HCT116 (cell line): ENCODE measurements at regions not wholly inside any gene's neighbourhood (a gene's known extent, or its start where the extent isn't known, plus 50 kb on each side); places are given as distances from the start of the nearest gene placed in this dataset.

ENCODE experiments used
- ATAC-seq: fragments of 200-7000 bp; cut with Tn5 transposase; 2 replicates; pipeline ENCODE4 v1.9.1; 2020; ENCODE audit warnings: mild to moderate bottlenecking, moderate library complexity
- BruUV-seq: library from RNA; stranded (reverse); fragments of 400-500 nt; replicated peaks from 2 replicates; lab custom pipeline; 2021; lab: Mats Ljungman, UMichigan
- CTCF ChIA-PET: fragments of 300-600 bp; sonication (Branson Sonifier 250); formaldehyde crosslinking; loops from one replicate; lab custom pipeline; 2021; ENCODE audit warnings: antibody characterized with exemption; lab: Charles Lee
- POLR2A ChIA-PET: fragments of 300-600, 350-600 bp; sonication (Branson Sonifier 250); formaldehyde crosslinking; loops from one replicate; lab custom pipeline; 2021; ENCODE audit warnings: antibody characterized with exemption; lab: Charles Lee
- RAD21 ChIA-PET, 2 experiments: fragments of 300-600 bp; sonication (Branson Sonifier 250); formaldehyde crosslinking; loops; one replicate each; lab custom pipeline; 2023; ENCODE audit warnings: low total read pairs in 2 of 2; ENCODE audit not compliant: uncharacterized antibody in 2 of 2, unreplicated experiment in 2 of 2, low non-redundant PET in 1 of 2; lab: Charles Lee
- DNase-seq: peaks from one replicate; pipeline ENCODE4 v3.0.0-alpha.2; 2010; ENCODE audit warnings: low read depth, low spot score
- H2AFZ ChIP-seq: fragments of 200-600 bp; shearing (Covaris generic), sonication (generic); 2 replicates; pipeline ENCODE4 v1.6.1; 2017; ENCODE audit warnings: low read depth, mixed run types, mixed read lengths, antibody characterized with exemption, low read length; ENCODE audit not compliant: poor library complexity, severe bottlenecking
- H3K27ac ChIP-seq: 2 replicates; pipeline ENCODE4 v1.5.1; 2012; ENCODE audit warnings: low read depth, low read length
- H3K27me3 ChIP-seq: fragments of 200-600 bp; sonication (generic); 2 replicates; pipeline ENCODE4 v1.6.1; 2016; ENCODE audit warnings: mixed run types, low read length, mixed read lengths; ENCODE audit not compliant: insufficient read depth
- H3K36me3 ChIP-seq, 2 experiments: fragments of 200-500 bp in 1 of 2; fragments of 200-600 bp in 1 of 2; sonication (Bioruptor generic) in 1 of 2; sonication (generic) in 1 of 2; 2 replicates each; pipeline versions ENCODE4 v1.5.1 to v1.6.1; 2014 to 2016; ENCODE audit warnings: low read length in 2 of 2, inconsistent platforms in 1 of 2, mixed read lengths in 1 of 2, mixed run types in 1 of 2; ENCODE audit not compliant: insufficient read depth in 2 of 2, control insufficient read depth in 1 of 2
- H3K4me1 ChIP-seq, 2 experiments: fragments of 200-600 bp in 1 of 2; sonication (generic) in 1 of 2; 2 replicates each; pipeline versions ENCODE4 v1.5.1 to v1.6.1; 2012 to 2017; ENCODE audit warnings: low read length in 2 of 2, inconsistent platforms in 1 of 2, mild to moderate bottlenecking in 1 of 2, mixed read lengths in 1 of 2, mixed run types in 1 of 2, moderate library complexity in 1 of 2; ENCODE audit not compliant: insufficient read depth in 2 of 2, control insufficient read depth in 1 of 2
- H3K4me2 ChIP-seq: fragments of 200-600 bp; sonication (generic); 2 replicates; pipeline ENCODE4 v1.6.1; 2017; ENCODE audit warnings: mixed run types, low read length, mixed read lengths
- H3K4me3 ChIP-seq, 2 experiments: fragments of 200-600 bp in 1 of 2; sonication (generic) in 1 of 2; replicated peaks in 1 of 2; 2 replicates each; pipeline ENCODE4 v1.5.1; 2011 to 2016; ENCODE audit warnings: low read length in 2 of 2, control low read depth in 1 of 2, low read depth in 1 of 2, mild to moderate bottlenecking in 1 of 2, mixed read lengths in 1 of 2, mixed run types in 1 of 2
- H3K79me2 ChIP-seq: fragments of 200-600 bp; sonication (generic); 2 replicates; pipeline ENCODE4 v1.6.1; 2017; ENCODE audit warnings: mild to moderate bottlenecking, mixed run types, low read length, moderate library complexity, mixed read lengths; ENCODE audit not compliant: insufficient read depth
- H3K9ac ChIP-seq: fragments of 200-600 bp; sonication (generic); 2 replicates; pipeline ENCODE4 v1.6.1; 2016; ENCODE audit warnings: low read length, mixed read lengths
- H3K9me2 ChIP-seq: fragments of 200-600 bp; sonication (generic), shearing (Covaris generic); 2 replicates; pipeline ENCODE4 v1.6.1; 2017; ENCODE audit warnings: mixed run types, mild to moderate bottlenecking, moderate library complexity; ENCODE audit not compliant: insufficient read depth
- H3K9me3 ChIP-seq, 2 experiments: fragments of 200-500 bp in 1 of 2; fragments of 200-600 bp in 1 of 2; sonication (Bioruptor generic) in 1 of 2; sonication (generic) in 1 of 2; 2 replicates each; pipeline ENCODE4 v1.6.1; 2014 to 2017; ENCODE audit warnings: low read length in 2 of 2, mixed read lengths in 2 of 2, inconsistent platforms in 1 of 2, low read depth in 1 of 2, mild to moderate bottlenecking in 1 of 2, mixed run types in 1 of 2, moderate library complexity in 1 of 2; ENCODE audit not compliant: control insufficient read depth in 1 of 2, insufficient read depth in 1 of 2
- H4K20me1 ChIP-seq: fragments of 200-600 bp; sonication (generic), shearing (Covaris generic); 2 replicates; pipeline ENCODE4 v1.6.1; 2017; ENCODE audit warnings: mixed run types, mild to moderate bottlenecking, moderate library complexity; ENCODE audit not compliant: insufficient read depth
- CEBPB ChIP-seq: IDR thresholded peaks from 2 replicates; pipeline ENCODE4 v1.6.1; 2012; ENCODE audit warnings: low read depth
- ELF1 ChIP-seq: IDR thresholded peaks from 2 replicates; pipeline ENCODE4 v1.6.1; 2012; ENCODE audit warnings: low read depth, borderline replicate concordance
- EZH2 ChIP-seq: fragments of 200-600 bp; sonication (generic); IDR thresholded peaks from 2 replicates; pipeline ENCODE4 v1.6.1; 2017; ENCODE audit warnings: antibody characterized with exemption, mixed run types
- FOSL1 ChIP-seq: IDR thresholded peaks from 2 replicates; pipeline ENCODE4 v1.6.1; 2012; ENCODE audit warnings: low read depth
- JUND ChIP-seq: IDR thresholded peaks from 2 replicates; pipeline ENCODE4 v1.6.1; 2012
- POLR2A ChIP-seq: IDR thresholded peaks from 2 replicates; pipeline ENCODE4 v1.7.0; 2011; ENCODE audit warnings: borderline replicate concordance; ENCODE audit not compliant: insufficient read depth, insufficient read length; ENCODE audit errors: extremely low read depth
- POLR2AphosphoS5 ChIP-seq: IDR thresholded peaks from 2 replicates; pipeline ENCODE4 v1.6.1; 2011; ENCODE audit warnings: mild to moderate bottlenecking, low read depth, low read length, moderate library complexity
- SIN3A ChIP-seq: IDR thresholded peaks from 2 replicates; pipeline ENCODE4 v1.6.1; 2012; ENCODE audit warnings: low read depth
- SP1 ChIP-seq: IDR thresholded peaks from 2 replicates; pipeline ENCODE4 v1.6.1; 2012; ENCODE audit warnings: low read depth
- YY1 ChIP-seq: IDR thresholded peaks from 2 replicates; pipeline ENCODE4 v1.6.1; 2011; ENCODE audit warnings: low read length, low read depth, moderate library complexity, mild to moderate bottlenecking; ENCODE audit not compliant: insufficient replicate concordance; ENCODE audit errors: extremely low read depth
- ZFX ChIP-seq: fragments of 450-650 bp; IDR thresholded peaks from 2 replicates; pipeline ENCODE4 v1.6.1; 2017
- ZNF274 ChIP-seq: fragments of 200-500 bp; sonication (Bioruptor generic); IDR thresholded peaks from 2 replicates; pipeline ENCODE4 v1.6.1; 2014; ENCODE audit warnings: mild to moderate bottlenecking, low read depth, low read length, inconsistent platforms
- intact Hi-C: fragments of 100-400 bp; cut with micrococcal nuclease; formaldehyde crosslinking; loops from 2 replicates; pipeline ENCODE4 v1.10.0; 2022
- TF ChIP-seq, protein P1 (sequence below): IDR thresholded peaks from 2 replicates; pipeline ENCODE4 v1.6.1; 2012
- TF ChIP-seq, protein P2 (sequence below), 3 experiments: fragments of 200-600 bp in 1 of 3; sonication (generic) in 1 of 3; IDR thresholded peaks in 2 of 3; conservative IDR thresholded peaks in 1 of 3; 2 replicates each; pipeline ENCODE4 v1.5.1; 2012 to 2017; ENCODE audit warnings: low read depth in 2 of 3, low read length in 2 of 3, antibody characterized with exemption in 1 of 3, borderline replicate concordance in 1 of 3, control low read depth in 1 of 3, mild to moderate bottlenecking in 1 of 3, mixed read lengths in 1 of 3, mixed run types in 1 of 3, moderate library complexity in 1 of 3; ENCODE audit not compliant: insufficient read depth in 1 of 3
- TF ChIP-seq, protein P3 (sequence below): IDR thresholded peaks from 2 replicates; pipeline ENCODE4 v1.6.1; 2012; ENCODE audit warnings: low read depth
- TF ChIP-seq, protein P4 (sequence below): IDR thresholded peaks from 2 replicates; pipeline ENCODE4 v1.6.1; 2011; ENCODE audit warnings: mild to moderate bottlenecking, low read length, moderate library complexity; ENCODE audit not compliant: insufficient replicate concordance; ENCODE audit errors: extremely low read depth
- TF ChIP-seq, protein P5 (sequence below): IDR thresholded peaks from 2 replicates; pipeline ENCODE4 v1.6.1; 2012

DNA sequence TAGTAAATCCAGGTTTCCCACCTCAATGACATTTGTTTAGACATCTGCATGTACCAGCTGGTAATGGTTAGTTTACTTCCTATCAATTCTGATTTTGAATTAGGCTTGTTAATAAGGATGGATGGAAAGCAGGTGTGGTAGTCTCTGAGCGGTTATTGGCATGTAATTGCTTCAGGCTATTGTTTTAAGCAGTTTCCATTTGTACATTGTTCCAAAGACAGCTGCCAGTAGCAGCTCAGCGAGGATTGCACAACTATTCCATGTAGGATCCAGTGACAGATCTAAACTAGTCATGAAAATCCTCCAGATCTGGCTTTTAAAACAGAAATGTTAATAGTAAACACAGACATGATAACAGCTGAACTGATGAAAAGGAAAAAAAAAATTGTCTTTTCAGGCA is 436.0 kb upstream of the ADARB2 start:
- Histone ChIP-seq H3K4me1 (no peaks in the 10 kb centered on the region), H3K4me2 (no peak overlapping the region), H3K9me2 (no peaks in the 10 kb centered on the region), H3K27ac (no peak overlapping the region), H2AFZ (no peak overlapping the region), H4K20me1 (no peaks in the 10 kb centered on the region), H3K9me3 (peaks cover 10 to 22% of the 10 kb centered on the region in 2 experiments; a peak in 2 of 4 replicates), H3K27me3 (no peaks in the 10 kb centered on the region), H3K36me3 (no peaks in the 10 kb centered on the region), H3K79me2 (no peaks in the 10 kb centered on the region), H3K9ac (no peak overlapping the region), H3K4me3 (no peak overlapping the region)
- POLR2A ChIA-PET: no interaction called here
- no peak for ATAC-seq
- no peak for DNase-seq
- TF ChIP-seq POLR2A: no peak
- TF ChIP-seq ZFX: no peak
- TF ChIP-seq EZH2: no peak
- no peak for TF ChIP-seq FOSL1
- no peak for TF ChIP-seq ZNF274
- TF ChIP-seq, protein P1, sequence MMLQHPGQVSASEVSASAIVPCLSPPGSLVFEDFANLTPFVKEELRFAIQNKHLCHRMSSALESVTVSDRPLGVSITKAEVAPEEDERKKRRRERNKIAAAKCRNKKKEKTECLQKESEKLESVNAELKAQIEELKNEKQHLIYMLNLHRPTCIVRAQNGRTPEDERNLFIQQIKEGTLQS: no peak
- TF ChIP-seq POLR2AphosphoS5: no peak
- TF ChIP-seq ELF1: no peak
- TF ChIP-seq, protein P2, sequence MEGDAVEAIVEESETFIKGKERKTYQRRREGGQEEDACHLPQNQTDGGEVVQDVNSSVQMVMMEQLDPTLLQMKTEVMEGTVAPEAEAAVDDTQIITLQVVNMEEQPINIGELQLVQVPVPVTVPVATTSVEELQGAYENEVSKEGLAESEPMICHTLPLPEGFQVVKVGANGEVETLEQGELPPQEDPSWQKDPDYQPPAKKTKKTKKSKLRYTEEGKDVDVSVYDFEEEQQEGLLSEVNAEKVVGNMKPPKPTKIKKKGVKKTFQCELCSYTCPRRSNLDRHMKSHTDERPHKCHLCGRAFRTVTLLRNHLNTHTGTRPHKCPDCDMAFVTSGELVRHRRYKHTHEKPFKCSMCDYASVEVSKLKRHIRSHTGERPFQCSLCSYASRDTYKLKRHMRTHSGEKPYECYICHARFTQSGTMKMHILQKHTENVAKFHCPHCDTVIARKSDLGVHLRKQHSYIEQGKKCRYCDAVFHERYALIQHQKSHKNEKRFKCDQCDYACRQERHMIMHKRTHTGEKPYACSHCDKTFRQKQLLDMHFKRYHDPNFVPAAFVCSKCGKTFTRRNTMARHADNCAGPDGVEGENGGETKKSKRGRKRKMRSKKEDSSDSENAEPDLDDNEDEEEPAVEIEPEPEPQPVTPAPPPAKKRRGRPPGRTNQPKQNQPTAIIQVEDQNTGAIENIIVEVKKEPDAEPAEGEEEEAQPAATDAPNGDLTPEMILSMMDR (IDR thresholded peaks at IDR 0.05 in 2 of 3, conservative IDR thresholded peaks at IDR 0.05 in 1 of 3; ENCODE audit: borderline replicate concordance in 1 of 3, insufficient read depth in 1 of 3, low read depth in 2 of 3, low read length in 2 of 3): no peak
- no peak for TF ChIP-seq CEBPB
- TF ChIP-seq YY1: no peak
- TF ChIP-seq SIN3A: no peak
- TF ChIP-seq, protein P3, sequence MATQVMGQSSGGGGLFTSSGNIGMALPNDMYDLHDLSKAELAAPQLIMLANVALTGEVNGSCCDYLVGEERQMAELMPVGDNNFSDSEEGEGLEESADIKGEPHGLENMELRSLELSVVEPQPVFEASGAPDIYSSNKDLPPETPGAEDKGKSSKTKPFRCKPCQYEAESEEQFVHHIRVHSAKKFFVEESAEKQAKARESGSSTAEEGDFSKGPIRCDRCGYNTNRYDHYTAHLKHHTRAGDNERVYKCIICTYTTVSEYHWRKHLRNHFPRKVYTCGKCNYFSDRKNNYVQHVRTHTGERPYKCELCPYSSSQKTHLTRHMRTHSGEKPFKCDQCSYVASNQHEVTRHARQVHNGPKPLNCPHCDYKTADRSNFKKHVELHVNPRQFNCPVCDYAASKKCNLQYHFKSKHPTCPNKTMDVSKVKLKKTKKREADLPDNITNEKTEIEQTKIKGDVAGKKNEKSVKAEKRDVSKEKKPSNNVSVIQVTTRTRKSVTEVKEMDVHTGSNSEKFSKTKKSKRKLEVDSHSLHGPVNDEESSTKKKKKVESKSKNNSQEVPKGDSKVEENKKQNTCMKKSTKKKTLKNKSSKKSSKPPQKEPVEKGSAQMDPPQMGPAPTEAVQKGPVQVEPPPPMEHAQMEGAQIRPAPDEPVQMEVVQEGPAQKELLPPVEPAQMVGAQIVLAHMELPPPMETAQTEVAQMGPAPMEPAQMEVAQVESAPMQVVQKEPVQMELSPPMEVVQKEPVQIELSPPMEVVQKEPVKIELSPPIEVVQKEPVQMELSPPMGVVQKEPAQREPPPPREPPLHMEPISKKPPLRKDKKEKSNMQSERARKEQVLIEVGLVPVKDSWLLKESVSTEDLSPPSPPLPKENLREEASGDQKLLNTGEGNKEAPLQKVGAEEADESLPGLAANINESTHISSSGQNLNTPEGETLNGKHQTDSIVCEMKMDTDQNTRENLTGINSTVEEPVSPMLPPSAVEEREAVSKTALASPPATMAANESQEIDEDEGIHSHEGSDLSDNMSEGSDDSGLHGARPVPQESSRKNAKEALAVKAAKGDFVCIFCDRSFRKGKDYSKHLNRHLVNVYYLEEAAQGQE: no peak
- TF ChIP-seq, protein P4, sequence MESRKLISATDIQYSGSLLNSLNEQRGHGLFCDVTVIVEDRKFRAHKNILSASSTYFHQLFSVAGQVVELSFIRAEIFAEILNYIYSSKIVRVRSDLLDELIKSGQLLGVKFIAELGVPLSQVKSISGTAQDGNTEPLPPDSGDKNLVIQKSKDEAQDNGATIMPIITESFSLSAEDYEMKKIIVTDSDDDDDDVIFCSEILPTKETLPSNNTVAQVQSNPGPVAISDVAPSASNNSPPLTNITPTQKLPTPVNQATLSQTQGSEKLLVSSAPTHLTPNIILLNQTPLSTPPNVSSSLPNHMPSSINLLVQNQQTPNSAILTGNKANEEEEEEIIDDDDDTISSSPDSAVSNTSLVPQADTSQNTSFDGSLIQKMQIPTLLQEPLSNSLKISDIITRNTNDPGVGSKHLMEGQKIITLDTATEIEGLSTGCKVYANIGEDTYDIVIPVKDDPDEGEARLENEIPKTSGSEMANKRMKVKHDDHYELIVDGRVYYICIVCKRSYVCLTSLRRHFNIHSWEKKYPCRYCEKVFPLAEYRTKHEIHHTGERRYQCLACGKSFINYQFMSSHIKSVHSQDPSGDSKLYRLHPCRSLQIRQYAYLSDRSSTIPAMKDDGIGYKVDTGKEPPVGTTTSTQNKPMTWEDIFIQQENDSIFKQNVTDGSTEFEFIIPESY: no peak
- no peak for TF ChIP-seq JUND
- no peak for TF ChIP-seq SP1
- TF ChIP-seq, protein P5, sequence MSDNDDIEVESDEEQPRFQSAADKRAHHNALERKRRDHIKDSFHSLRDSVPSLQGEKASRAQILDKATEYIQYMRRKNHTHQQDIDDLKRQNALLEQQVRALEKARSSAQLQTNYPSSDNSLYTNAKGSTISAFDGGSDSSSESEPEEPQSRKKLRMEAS: no peak
- intact Hi-C loops: no loop called here
- RAD21 ChIA-PET: no interaction called here
- BruUV-seq: no TSS peak
- CTCF ChIA-PET: no interaction called here
